GM12872 (cell line): ENCODE measurements at regions not wholly inside any gene's neighbourhood (a gene's known extent, or its start where the extent isn't known, plus 50 kb on each side); places are given as distances from the start of the nearest gene placed in this dataset.

Experiments used
- CTCF ChIP-seq: IDR thresholded peaks from 3 replicates; pipeline ENCODE4 v1.5.1; 2011; ENCODE audit warnings: low read depth, mild to moderate bottlenecking, low read length, moderate library complexity; ENCODE audit not compliant: insufficient read depth

DNA sequence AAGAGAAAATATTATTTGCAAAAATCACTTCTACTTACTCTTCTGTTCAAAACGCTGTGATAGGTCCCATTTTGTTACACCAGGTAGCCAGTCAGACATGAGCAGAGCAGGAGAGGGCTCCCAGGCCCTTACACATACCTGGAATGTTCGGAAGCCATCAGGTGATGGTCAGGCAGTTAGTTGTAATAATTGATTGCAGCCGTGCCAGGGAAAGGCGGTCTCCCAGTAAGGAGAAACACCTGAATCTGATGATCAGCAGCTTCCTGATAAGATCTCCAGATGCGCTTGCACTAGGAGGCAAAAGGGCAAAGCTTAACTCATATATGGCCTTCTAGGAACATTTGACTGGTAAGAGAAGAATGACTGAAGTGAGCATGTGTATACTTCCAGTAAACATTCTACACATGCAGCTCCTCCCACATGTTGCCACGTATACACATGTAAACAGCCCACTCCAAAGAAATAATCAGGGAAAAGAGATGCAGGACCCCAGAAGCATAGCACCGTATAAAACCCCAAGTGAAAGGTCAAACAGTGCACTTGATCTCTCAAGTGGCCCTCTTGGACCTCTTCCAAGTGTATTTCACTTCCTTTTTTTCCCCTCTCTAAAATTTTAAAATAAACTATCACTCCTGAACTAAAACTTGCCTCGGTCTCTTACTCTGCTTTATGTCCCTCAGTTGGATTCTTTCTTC, 1338.0 kb downstream of the FSTL5 start:
- TF ChIP-seq CTCF: no peak

DNA sequence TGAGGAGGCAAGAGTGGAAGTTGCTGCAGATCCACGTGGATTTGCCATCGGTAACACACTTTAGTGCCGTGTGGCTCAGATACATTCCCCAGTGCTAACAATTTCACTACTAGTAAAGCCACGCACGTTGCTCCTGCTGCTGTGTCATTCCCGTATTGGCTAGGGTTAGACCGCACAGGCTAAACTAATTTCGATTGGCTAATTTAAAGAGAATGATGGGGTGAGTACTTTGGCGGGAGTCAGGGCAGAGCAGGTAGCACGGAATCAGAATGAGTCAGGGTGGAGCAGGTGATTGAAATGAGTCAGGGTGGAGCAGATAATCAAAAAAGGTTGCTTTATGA, 1337.5 kb downstream of the FSTL5 start:
- no peak for TF ChIP-seq CTCF

DNA sequence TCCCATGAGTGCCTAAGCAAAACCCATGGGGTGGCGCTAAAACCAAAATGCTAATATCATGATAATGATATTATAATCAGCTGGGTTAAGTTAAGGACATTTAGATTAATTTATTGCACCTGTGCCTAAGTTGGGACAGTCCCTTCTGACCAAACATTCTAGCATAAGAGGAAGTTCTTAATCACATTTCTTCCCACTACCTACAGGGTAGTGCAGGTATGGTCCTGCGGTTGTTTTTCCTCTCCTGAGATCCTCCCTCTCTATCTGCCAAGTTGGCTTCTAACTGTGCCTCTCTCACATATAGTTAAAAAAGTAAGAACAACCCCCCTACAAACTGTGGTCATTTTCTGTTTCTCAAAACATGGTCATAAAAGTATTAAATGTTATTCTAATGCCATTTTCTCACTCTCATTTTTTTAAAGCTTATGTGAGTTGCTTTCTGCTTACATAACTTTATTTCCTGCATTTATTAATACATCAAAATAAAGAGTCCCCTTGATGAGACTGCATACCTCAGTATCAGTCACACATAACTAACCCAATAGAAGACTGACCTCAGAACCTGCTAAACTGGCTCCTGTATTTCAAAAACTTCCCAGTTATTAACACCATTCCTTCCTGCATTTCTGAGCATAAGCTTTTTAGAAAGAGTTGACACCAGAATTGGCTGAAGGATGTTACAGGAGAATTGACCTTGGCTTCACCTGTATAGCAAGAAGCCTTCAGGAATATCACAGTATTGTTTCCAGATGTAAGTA, 1332.5 kb downstream of the FSTL5 start:
- TF ChIP-seq CTCF: no peak

GRCh38 chr4:160835789-160836188, 1328.0 kb downstream of the FSTL5 start:
- TF ChIP-seq CTCF: no peak

- no peak for TF ChIP-seq CTCF
Observed at GRCh38 chr4:160836431-160836830, 1327.4 kb downstream of the FSTL5 start.

GRCh38 chr4:160846121-160846520, 1317.7 kb downstream of the FSTL5 start:
- no peak for TF ChIP-seq CTCF

- no peak for TF ChIP-seq CTCF
Observed at GRCh38 chr4:160847228-160847627, 1316.6 kb downstream of the FSTL5 start.
